ENCODE measurements at regions not wholly inside any gene's neighbourhood (a gene's known extent, or its start where the extent isn't known, plus 50 kb on each side); places are given as distances from the start of the nearest gene placed in this dataset.
A peak's percentile ranks its signal among the peaks of the same experiment; 100 is the strongest.

DNA sequence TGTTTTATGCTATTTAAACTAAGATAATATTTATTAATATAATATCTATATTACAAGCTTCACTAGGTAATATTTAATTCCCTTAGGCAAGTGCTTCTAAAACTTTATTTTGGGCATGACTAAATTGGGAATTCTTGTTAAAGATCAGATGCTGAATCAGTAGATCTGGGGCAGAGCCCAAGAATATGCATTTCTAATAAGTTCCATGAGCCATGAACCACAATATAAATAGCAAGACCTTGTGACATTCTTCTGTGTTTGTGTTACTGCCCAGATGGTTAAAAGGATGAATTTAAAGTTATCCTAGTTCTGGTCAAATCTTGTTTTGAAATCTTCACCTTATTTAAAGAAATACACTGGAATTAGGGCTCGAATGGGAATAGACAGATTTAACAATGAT, 258.4 kb upstream of the CACNA2D1 start:
- TF ChIP-seq, protein P1, sequence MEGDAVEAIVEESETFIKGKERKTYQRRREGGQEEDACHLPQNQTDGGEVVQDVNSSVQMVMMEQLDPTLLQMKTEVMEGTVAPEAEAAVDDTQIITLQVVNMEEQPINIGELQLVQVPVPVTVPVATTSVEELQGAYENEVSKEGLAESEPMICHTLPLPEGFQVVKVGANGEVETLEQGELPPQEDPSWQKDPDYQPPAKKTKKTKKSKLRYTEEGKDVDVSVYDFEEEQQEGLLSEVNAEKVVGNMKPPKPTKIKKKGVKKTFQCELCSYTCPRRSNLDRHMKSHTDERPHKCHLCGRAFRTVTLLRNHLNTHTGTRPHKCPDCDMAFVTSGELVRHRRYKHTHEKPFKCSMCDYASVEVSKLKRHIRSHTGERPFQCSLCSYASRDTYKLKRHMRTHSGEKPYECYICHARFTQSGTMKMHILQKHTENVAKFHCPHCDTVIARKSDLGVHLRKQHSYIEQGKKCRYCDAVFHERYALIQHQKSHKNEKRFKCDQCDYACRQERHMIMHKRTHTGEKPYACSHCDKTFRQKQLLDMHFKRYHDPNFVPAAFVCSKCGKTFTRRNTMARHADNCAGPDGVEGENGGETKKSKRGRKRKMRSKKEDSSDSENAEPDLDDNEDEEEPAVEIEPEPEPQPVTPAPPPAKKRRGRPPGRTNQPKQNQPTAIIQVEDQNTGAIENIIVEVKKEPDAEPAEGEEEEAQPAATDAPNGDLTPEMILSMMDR (IDR thresholded peaks at IDR 0.05; ENCODE audit: insufficient read depth, low read length, poor library complexity, severe bottlenecking) = no peak
- Histone ChIP-seq H3K36me3 (ENCODE audit: control insufficient read depth, insufficient read depth, low read length) (no peaks in the 10 kb centered on the region), H3K27me3 (ENCODE audit: control insufficient read depth, insufficient read depth, low read length) (no peaks in the 10 kb centered on the region), H3K4me3 (ENCODE audit: low read depth, low read length) (no peak overlapping the region)
- DNase-seq (ENCODE audit: low read depth) = no peak

DNA sequence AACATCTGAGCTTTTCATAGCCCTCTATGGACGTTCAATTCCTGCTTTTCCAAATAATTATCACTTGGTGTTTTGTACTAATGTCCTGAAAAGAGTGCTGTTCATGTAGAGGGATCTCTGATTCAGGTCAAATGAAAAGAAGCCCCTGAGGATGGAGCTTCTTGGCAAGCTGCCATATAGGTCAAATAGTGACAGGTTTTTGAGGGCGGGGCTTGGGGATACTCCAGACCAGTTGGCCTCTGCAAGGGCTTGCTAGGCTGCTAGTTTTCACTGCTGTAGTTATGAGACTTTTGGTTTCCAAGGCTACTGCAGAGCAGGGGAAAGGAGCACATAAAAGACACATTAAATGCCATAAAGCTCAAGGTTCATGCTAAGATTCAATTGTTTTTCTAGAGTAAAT, 257.2 kb upstream of the CACNA2D1 start:
- H3K27me3 ChIP-seq (ENCODE audit: control insufficient read depth, insufficient read depth, low read length) = no peaks in the 10 kb centered on the region
- no peak for DNase-seq (ENCODE audit: low read depth)
- H3K36me3 ChIP-seq (ENCODE audit: control insufficient read depth, insufficient read depth, low read length) = no peaks in the 10 kb centered on the region
- TF ChIP-seq, protein P1 (IDR thresholded peaks at IDR 0.05; ENCODE audit: insufficient read depth, low read length, poor library complexity, severe bottlenecking) = no peak
- H3K4me3 ChIP-seq (ENCODE audit: low read depth, low read length) = no peak overlapping the region

GRCh38 chr7:82699773-82700186, 256.2 kb upstream of the CACNA2D1 start:
- H3K4me3 ChIP-seq (ENCODE audit: low read depth, low read length) = no peak overlapping the region
- peak; percentile 29 for DNase-seq (ENCODE audit: low read depth)
- no peaks in the 10 kb centered on the region for H3K36me3 ChIP-seq (ENCODE audit: control insufficient read depth, insufficient read depth, low read length)
- H3K27me3 ChIP-seq (ENCODE audit: control insufficient read depth, insufficient read depth, low read length) = no peaks in the 10 kb centered on the region
- TF ChIP-seq, protein P1 (IDR thresholded peaks at IDR 0.05; ENCODE audit: insufficient read depth, low read length, poor library complexity, severe bottlenecking) = no peak

GRCh38 chr7:82697897-82698296, 254.3 kb upstream of the CACNA2D1 start:
- Histone ChIP-seq H3K4me3 (ENCODE audit: low read depth, low read length) (no peak overlapping the region), H3K27me3 (ENCODE audit: control insufficient read depth, insufficient read depth, low read length) (no peaks in the 10 kb centered on the region), H3K36me3 (ENCODE audit: control insufficient read depth, insufficient read depth, low read length) (no peaks in the 10 kb centered on the region)
- no peak for DNase-seq (ENCODE audit: low read depth)
- TF ChIP-seq, protein P1 (IDR thresholded peaks at IDR 0.05; ENCODE audit: insufficient read depth, low read length, poor library complexity, severe bottlenecking) = no peak

GRCh38 chr7:82696631-82697030, 253.1 kb upstream of the CACNA2D1 start:
- H3K4me3 ChIP-seq (ENCODE audit: low read depth, low read length) = no peak overlapping the region
- H3K27me3 ChIP-seq (ENCODE audit: control insufficient read depth, insufficient read depth, low read length) = no peaks in the 10 kb centered on the region
- DNase-seq (ENCODE audit: low read depth) = no peak
- TF ChIP-seq, protein P1 (IDR thresholded peaks at IDR 0.05; ENCODE audit: insufficient read depth, low read length, poor library complexity, severe bottlenecking) = no peak
- H3K36me3 ChIP-seq (ENCODE audit: control insufficient read depth, insufficient read depth, low read length) = no peaks in the 10 kb centered on the region

- no peaks in the 10 kb centered on the region for H3K36me3 ChIP-seq (ENCODE audit: control insufficient read depth, insufficient read depth, low read length)
- no peak overlapping the region for H3K4me3 ChIP-seq (ENCODE audit: low read depth, low read length)
- DNase-seq (ENCODE audit: low read depth) = no peak
- no peaks in the 10 kb centered on the region for H3K27me3 ChIP-seq (ENCODE audit: control insufficient read depth, insufficient read depth, low read length)
- TF ChIP-seq, protein P1 (IDR thresholded peaks at IDR 0.05; ENCODE audit: insufficient read depth, low read length, poor library complexity, severe bottlenecking) = no peak
Observed at GRCh38 chr7:82694022-82694421, 250.4 kb upstream of the CACNA2D1 start.

All from kidney epithelial cell (primary cell).